GM12878 (cell line): ENCODE measurements at regions not wholly inside any gene's neighbourhood (a gene's known extent, or its start where the extent isn't known, plus 50 kb on each side); places are given as distances from the start of the nearest gene placed in this dataset.
"Not testable (repeated sequence)": the region's sequence is repeated elsewhere in the genome, so short reads cannot be mapped to it uniquely, and the experiment has no call there.

Experiments used
- ATAC-seq: fragments of 200-7000 bp; cut with Tn5 transposase; 3 replicates; pipeline ENCODE4 v1.9.1; 2020; ENCODE audit warnings: mild to moderate bottlenecking, moderate library complexity
- BruUV-seq: library from RNA; stranded (reverse); fragments of 400-500 nt; replicated peaks from 2 replicates; lab custom pipeline; 2021; lab: Mats Ljungman, UMichigan
- CTCF ChIA-PET: fragments of 300-600 bp; sonication (Branson Sonifier 250); formaldehyde crosslinking; extraction: SDS; loops from one replicate; lab custom pipeline; 2021; ENCODE audit warnings: inconsistent platforms; lab: Yijun Ruan, JAX
- POLR2A ChIA-PET: fragments of 350-600 bp; formaldehyde crosslinking; extraction: SDS; loops from one replicate; lab custom pipeline; 2021; ENCODE audit warnings: inconsistent platforms; lab: Charles Lee
- RAD21 ChIA-PET: fragments of 300-600 bp; sonication (Branson Sonifier 250); formaldehyde crosslinking; loops from one replicate; lab custom pipeline; 2023; ENCODE audit warnings: antibody characterized with exemption; ENCODE audit not compliant: unreplicated experiment; lab: Charles Lee
- SMC1A ChIA-PET: fragments of 300-600 bp; sonication (Branson Sonifier 250); formaldehyde crosslinking; loops from one replicate; lab custom pipeline; 2023; ENCODE audit not compliant: unreplicated experiment, uncharacterized antibody; lab: Charles Lee
- DNase-seq: peaks from one replicate; pipeline ENCODE4 v3.0.0-alpha.2; 2011; ENCODE audit warnings: low read depth, low spot score
- FAIRE-seq: peaks from 3 replicates; lab custom pipeline; 2011; peaks lifted over from hg19 to GRCh38; lab: Jason Lieb, UNC
- H2AFZ ChIP-seq: 2 replicates; pipeline ENCODE4 v1.6.0; 2011; ENCODE audit warnings: low read depth, low read length, control low read depth; ENCODE audit not compliant: control insufficient read depth
- H3K27ac ChIP-seq: 2 replicates; pipeline ENCODE4 v1.5.1; 2011; ENCODE audit warnings: control low read depth; ENCODE audit not compliant: control insufficient read depth, insufficient read depth
- H3K27me3 ChIP-seq, 2 experiments: replicated peaks in 1 of 2; 2 replicates each; pipeline versions ENCODE4 v1.6.0 to v1.6.1; 2011; ENCODE audit warnings: low read length in 1 of 2; ENCODE audit not compliant: control insufficient read depth in 2 of 2, insufficient read depth in 2 of 2
- H3K36me3 ChIP-seq, 2 experiments: 2 replicates each; pipeline ENCODE4 v1.5.1; 2011; ENCODE audit warnings: low read length in 1 of 2; ENCODE audit not compliant: control insufficient read depth in 2 of 2, insufficient read depth in 2 of 2
- H3K4me1 ChIP-seq: 2 replicates; pipeline ENCODE4 v1.6.1; 2011; ENCODE audit warnings: mild to moderate bottlenecking, low read length, moderate library complexity, mixed read lengths; ENCODE audit not compliant: control insufficient read depth, insufficient read depth
- H3K4me2 ChIP-seq: 2 replicates; pipeline ENCODE4 v1.6.0; 2011; ENCODE audit warnings: control low read depth; ENCODE audit not compliant: control insufficient read depth, insufficient read depth
- H3K4me3 ChIP-seq: fragments of 200-600 bp; sonication (generic); 2 replicates; pipeline ENCODE4 v1.5.1; 2016
- H3K79me2 ChIP-seq: 2 replicates; pipeline ENCODE4 v1.6.0; 2011; ENCODE audit warnings: low read length; ENCODE audit not compliant: control insufficient read depth, insufficient read depth
- H3K9ac ChIP-seq: 2 replicates; pipeline ENCODE4 v1.8.0; 2011; ENCODE audit warnings: low read length, control low read depth, mixed read lengths; ENCODE audit not compliant: control insufficient read depth, insufficient read depth
- H3K9me3 ChIP-seq: replicated peaks from 3 replicates; pipeline ENCODE4 v1.5.1; 2011; ENCODE audit warnings: mild to moderate bottlenecking, low read length; ENCODE audit not compliant: control insufficient read depth, insufficient read depth
- H4K20me1 ChIP-seq: 2 replicates; pipeline ENCODE4 v1.6.0; 2011; ENCODE audit not compliant: control insufficient read depth, insufficient read depth
- WGBS: methylation state at CpG from one replicate; pipeline ENCODE4 v1.1.6; 2016; ENCODE audit warnings: low lambda C conversion rate; ENCODE audit not compliant: insufficient replicate concordance, insufficient coverage; ENCODE audit errors: missing lambda C conversion rate; 5-methylcytosine and 5-hydroxymethylcytosine counted together
- in situ Hi-C: fragments of 300-500 bp; cut with MboI; formaldehyde crosslinking; loops from 9 replicates; pipeline ENCODE4 v1.14.3; 2018; ENCODE audit warnings: mixed read lengths
- intact Hi-C: fragments of 100-400 bp; cut with micrococcal nuclease; formaldehyde crosslinking; loops from one replicate; pipeline ENCODE4 v1.14.2; 2022; ENCODE audit not compliant: unreplicated experiment

DNA sequence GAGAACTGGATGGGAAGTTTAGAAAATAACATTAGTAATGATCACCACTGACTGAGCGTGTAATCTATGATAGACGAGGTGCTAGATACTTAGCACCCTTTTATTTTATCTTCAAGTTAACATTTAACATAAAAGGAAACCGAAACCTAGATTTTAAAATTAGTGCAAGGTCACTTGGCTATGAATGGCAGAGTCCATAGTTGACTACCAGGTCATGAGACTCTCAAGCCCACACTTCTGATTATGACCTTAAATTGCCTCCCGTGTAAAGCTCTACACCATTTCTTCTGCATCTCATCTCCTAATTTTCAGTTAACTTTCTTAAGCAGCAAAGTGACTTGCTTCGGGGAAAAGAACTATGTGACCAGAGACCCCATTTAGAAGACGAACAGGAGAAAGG, 266.5 kb upstream of the NBPF12 start:
- H3K4me1 ChIP-seq, ATAC-seq, H3K27me3 ChIP-seq, H4K20me1 ChIP-seq, H3K9ac ChIP-seq, H3K9me3 ChIP-seq, H2AFZ ChIP-seq, SMC1A ChIA-PET, RAD21 ChIA-PET, DNase-seq, H3K79me2 ChIP-seq, POLR2A ChIA-PET, H3K4me3 ChIP-seq, intact Hi-C loops, H3K27ac ChIP-seq, H3K4me2 ChIP-seq, H3K36me3 ChIP-seq, BruUV-seq, FAIRE-seq, in situ Hi-C loops, CTCF ChIA-PET: not testable (repeated sequence)
- 42% methylated on average over 5 of the region's 6 CpGs for WGBS

- H4K20me1 ChIP-seq, H3K4me1 ChIP-seq, H2AFZ ChIP-seq, H3K4me3 ChIP-seq, in situ Hi-C loops, FAIRE-seq, intact Hi-C loops, H3K36me3 ChIP-seq, SMC1A ChIA-PET, ATAC-seq, CTCF ChIA-PET, RAD21 ChIA-PET, POLR2A ChIA-PET, H3K9me3 ChIP-seq, H3K4me2 ChIP-seq, H3K9ac ChIP-seq, H3K79me2 ChIP-seq, DNase-seq, H3K27ac ChIP-seq, H3K27me3 ChIP-seq, BruUV-seq: not testable (repeated sequence)
- WGBS = 1% methylated on average over 6 of the region's 10 CpGs
Observed at GRCh38 chr1:146670832-146671566, 267.1 kb upstream of the NBPF12 start.

DNA sequence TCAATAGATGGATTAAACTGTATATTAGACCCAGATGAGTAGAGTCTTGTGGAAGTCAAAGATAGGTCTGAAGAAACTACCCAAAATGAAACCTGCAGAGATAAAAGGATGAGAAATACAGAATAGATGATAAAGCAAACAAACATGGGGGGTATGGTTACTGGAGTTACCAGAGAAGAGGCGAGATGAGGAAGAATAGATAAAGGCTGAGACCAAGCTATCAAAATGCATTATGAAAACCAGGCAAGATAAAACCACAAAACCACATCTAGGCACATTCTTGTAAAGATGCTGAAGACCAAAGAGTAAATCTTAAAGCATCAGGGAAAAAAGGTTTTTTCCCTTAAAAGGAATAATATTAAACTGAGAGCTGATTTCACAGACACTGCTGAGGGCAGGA, 271.8 kb upstream of the NBPF12 start:
- WGBS = no CpG with 5 or more reads among the region's 1 CpG
- not testable (repeated sequence) for FAIRE-seq

DNA sequence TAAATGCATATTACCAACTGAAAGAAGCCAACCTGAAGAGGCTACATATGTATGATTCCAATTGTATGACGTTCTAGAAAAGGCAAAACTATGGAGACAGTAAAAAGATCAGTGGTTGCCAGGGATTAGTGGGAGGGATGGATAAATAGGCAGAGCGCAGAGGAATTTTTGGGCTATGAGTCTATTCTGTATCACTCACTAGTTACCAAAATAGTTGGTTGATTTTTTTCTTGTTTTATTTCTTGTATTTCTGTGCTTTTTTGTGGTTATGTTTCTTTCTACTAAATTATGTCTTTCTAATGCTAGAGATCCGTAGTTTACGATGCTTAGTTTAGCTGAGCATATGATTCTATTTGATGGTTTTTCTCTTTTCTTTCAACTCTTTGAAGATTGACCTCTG, 277.9 kb upstream of the NBPF12 start:
- RAD21 ChIA-PET, SMC1A ChIA-PET, H3K4me3 ChIP-seq, BruUV-seq, H3K79me2 ChIP-seq, H3K36me3 ChIP-seq, POLR2A ChIA-PET, H3K4me1 ChIP-seq, DNase-seq, H3K27ac ChIP-seq, ATAC-seq, H2AFZ ChIP-seq, CTCF ChIA-PET, H4K20me1 ChIP-seq, FAIRE-seq, H3K27me3 ChIP-seq, H3K4me2 ChIP-seq, intact Hi-C loops, H3K9me3 ChIP-seq, H3K9ac ChIP-seq, in situ Hi-C loops: not testable (repeated sequence)
- 63% methylated on average over 2 of the region's 4 CpGs for WGBS

More for the DNA sequence above, 271.8 kb upstream of the NBPF12 start:
- BruUV-seq, H3K9ac ChIP-seq, H3K4me2 ChIP-seq, SMC1A ChIA-PET, in situ Hi-C loops, H3K4me1 ChIP-seq, H4K20me1 ChIP-seq, H3K27ac ChIP-seq, H3K27me3 ChIP-seq, H3K9me3 ChIP-seq, H3K79me2 ChIP-seq, CTCF ChIA-PET, RAD21 ChIA-PET, H3K4me3 ChIP-seq, DNase-seq, ATAC-seq, intact Hi-C loops, H3K36me3 ChIP-seq, H2AFZ ChIP-seq, POLR2A ChIA-PET: not testable (repeated sequence)
